Stimulated activated effector memory CD8-positive, alpha-beta T cell treated with anti-CD3 and anti-CD28 coated beads, Interleukin-12 subunit alpha, Interleukin-12 subunit beta, amount 100 ng/mL, for 72 hours (primary cell): ENCODE measurements at regions not wholly inside any gene's neighbourhood (a gene's known extent, or its start where the extent isn't known, plus 50 kb on each side); places are given as distances from the start of the nearest gene placed in this dataset.
A peak's percentile ranks its signal among the peaks of the same experiment; 100 is the strongest.

Experiments
- ATAC-seq: fragments of 150-1000 bp; cut with Tn5 transposase; 2 replicates; pipeline ENCODE4 v1.10.0; 2021
- DNase-seq, 2 donors: peaks; one replicate each; pipeline ENCODE4 v3.0.0; 2021 to 2022; ENCODE audit warnings: low spot score in 2 of 2
- H3K27ac Mint-ChIP-seq: one replicate; pipeline ENCODE4 v1.8.0; 2022; ENCODE audit warnings: mild to moderate bottlenecking, mixed read lengths
- H3K36me3 Mint-ChIP-seq: one replicate; pipeline ENCODE4 v1.8.0; 2022; ENCODE audit warnings: mild to moderate bottlenecking, mixed read lengths
- H3K4me1 Mint-ChIP-seq: one replicate; pipeline ENCODE4 v1.8.0; 2022; ENCODE audit warnings: mixed read lengths
- H3K4me3 Mint-ChIP-seq: one replicate; pipeline ENCODE4 v1.8.0; 2022; ENCODE audit warnings: mild to moderate bottlenecking, mixed read lengths
- H3K9me3 Mint-ChIP-seq: one replicate; pipeline ENCODE4 v1.8.0; 2022; ENCODE audit warnings: mixed read lengths

DNA sequence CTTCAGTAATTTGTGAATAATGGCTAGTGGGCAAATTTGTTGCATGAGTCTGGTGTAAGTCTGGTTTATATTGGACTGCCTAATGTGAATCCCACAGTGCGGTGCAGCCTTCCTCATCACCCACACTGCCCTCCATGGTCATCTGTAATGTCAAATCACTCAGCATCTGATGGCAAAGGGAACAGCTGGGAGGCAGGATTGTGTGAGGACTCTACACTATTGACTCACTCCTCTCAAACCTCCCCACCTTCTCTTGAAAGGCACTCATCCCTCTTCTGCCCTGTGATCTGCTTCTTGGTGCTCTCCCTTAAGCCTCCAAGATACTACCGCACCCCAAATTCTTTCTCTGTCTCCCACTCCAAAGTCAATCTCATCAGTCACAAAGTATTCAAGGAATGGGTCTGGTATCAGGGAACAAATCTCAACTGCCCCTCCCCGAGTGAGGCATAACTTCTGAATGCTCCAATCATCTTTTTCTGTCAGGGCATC is 146.0 kb upstream of the BEND6 start:
- H3K27ac Mint-ChIP-seq = no peak overlapping the region
- H3K4me3 Mint-ChIP-seq = no peak overlapping the region
- H3K4me1 Mint-ChIP-seq = no peaks in the 10 kb centered on the region
- H3K9me3 Mint-ChIP-seq = no peaks in the 10 kb centered on the region
- no peaks in the 10 kb centered on the region for H3K36me3 Mint-ChIP-seq
- ATAC-seq (no peak), DNase-seq (no peak)

DNA sequence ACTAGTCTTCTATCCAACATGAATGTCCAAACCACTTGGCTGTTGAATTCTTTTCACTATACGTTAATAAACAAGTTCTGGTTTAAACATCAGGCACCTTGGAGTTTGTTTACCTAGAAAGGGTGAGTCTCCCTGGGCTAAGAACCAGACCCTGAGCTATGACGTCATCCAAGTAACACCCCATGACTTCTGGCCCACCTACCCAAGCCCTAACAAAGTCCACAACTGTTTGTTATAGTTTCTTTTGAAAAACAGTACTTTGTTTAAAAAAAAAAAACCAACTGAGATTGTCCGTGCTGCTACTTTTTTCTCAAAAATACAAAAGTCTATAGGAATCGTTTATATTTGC is 146.9 kb upstream of the BEND6 start:
- H3K9me3 Mint-ChIP-seq = no peaks in the 10 kb centered on the region
- no peak overlapping the region for H3K4me3 Mint-ChIP-seq
- H3K27ac Mint-ChIP-seq = no peak overlapping the region
- no peak for ATAC-seq
- no peak for DNase-seq
- no peaks in the 10 kb centered on the region for H3K4me1 Mint-ChIP-seq
- no peaks in the 10 kb centered on the region for H3K36me3 Mint-ChIP-seq

DNA sequence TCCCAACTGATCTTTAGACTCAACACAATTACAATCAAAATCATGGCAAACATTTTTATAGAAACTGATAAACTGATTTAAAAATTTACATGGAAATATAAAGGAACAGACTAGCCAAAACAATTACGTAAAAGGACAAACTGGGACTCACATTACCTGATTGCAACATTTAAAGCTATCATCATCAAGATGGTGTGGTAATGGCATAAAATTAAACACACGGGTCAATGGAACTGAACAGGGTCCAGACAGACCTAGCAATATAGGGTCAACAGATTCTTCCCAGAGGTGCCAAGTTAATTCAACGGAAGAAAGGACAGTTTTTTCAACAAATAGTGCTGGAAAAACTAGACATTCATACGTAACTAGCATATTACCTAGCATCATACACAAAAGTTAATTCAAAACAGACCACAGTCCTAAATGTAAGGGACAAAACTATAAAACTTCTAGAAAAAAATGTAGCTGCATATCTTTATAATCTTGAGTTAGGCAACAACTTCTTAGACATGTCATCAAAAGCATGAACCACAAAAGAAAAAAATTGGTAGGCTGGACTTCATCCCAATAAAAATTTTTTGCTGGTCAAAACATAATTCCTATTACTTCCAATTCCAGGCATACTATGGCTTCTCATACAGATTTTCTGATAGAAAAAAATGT is 147.4 kb upstream of the BEND6 start:
- Mint-ChIP-seq H3K4me1 (no peaks in the 10 kb centered on the region), H3K4me3 (no peak overlapping the region), H3K27ac (no peak overlapping the region), H3K36me3 (no peaks in the 10 kb centered on the region), H3K9me3 (no peaks in the 10 kb centered on the region)
- DNase-seq (no peak), ATAC-seq (no peak)

DNA sequence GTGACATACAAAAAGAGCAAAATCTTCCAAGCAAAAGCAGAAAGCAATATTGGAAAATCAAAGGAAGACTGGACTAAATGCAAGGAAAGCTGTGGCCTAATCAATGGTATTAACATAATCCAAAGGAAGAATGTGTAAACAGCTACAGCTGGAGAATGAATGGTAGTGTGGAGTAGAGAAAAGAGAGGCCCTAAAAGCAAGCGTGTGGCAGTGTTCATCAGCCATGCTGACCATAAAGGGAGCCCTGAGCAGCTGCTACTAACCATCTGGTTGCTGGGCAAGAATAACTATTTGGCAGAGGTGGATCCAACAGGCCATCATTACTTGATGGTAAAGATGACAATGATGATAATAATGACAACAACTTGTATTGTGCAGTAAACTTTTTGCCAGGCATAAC is 148.5 kb upstream of the BEND6 start:
- Mint-ChIP-seq H3K4me1 (no peaks in the 10 kb centered on the region), H3K9me3 (no peaks in the 10 kb centered on the region), H3K4me3 (no peak overlapping the region), H3K27ac (no peak overlapping the region), H3K36me3 (no peaks in the 10 kb centered on the region)
- ATAC-seq = no peak
- DNase-seq = no peak

DNA sequence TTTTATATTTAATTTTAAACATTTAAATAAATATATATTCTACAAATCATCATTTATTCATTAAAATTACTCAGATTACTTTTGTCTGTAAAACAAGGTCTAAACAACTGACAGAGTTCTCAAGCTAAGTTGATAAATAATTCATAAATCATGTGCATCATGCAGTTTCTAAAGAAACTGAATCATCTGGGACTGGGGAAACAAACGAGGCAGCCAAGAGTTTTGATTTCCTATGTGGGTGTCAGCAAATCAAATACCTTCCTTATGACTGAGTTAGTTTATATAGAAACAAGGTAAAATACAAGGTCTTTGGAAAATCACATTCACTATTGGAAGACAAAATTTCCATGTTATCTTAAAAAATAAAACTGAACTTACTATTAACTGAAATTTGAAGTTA is 149.9 kb upstream of the BEND6 start:
- no peak for DNase-seq
- Mint-ChIP-seq H3K36me3 (no peaks in the 10 kb centered on the region), H3K4me3 (no peak overlapping the region), H3K9me3 (no peaks in the 10 kb centered on the region), H3K27ac (no peak overlapping the region), H3K4me1 (no peaks in the 10 kb centered on the region)
- no peak for ATAC-seq

DNA sequence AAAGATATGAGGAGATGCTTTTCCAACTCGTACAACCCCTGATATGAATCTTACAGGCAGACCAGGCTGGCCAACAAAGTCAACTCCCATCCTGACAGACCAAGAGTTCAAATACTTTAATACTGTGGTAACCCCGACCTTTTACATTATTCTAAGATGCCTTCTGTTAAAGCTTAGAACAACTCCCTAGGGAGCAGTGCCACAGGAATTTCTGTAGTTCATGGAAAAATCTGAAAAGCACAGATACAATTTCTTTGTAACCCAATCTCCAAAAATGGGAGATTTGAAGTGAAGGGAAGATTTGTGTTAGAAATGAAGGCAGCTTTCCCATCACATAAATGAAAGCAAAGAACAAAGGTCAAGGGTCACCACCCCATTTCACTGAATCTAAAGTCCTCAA is 151.3 kb upstream of the BEND6 start:
- no peak overlapping the region for H3K27ac Mint-ChIP-seq
- ATAC-seq (no peak), DNase-seq (no peak)
- no peaks in the 10 kb centered on the region for H3K9me3 Mint-ChIP-seq
- no peaks in the 10 kb centered on the region for H3K4me1 Mint-ChIP-seq
- H3K36me3 Mint-ChIP-seq = no peaks in the 10 kb centered on the region
- H3K4me3 Mint-ChIP-seq = no peak overlapping the region

DNA sequence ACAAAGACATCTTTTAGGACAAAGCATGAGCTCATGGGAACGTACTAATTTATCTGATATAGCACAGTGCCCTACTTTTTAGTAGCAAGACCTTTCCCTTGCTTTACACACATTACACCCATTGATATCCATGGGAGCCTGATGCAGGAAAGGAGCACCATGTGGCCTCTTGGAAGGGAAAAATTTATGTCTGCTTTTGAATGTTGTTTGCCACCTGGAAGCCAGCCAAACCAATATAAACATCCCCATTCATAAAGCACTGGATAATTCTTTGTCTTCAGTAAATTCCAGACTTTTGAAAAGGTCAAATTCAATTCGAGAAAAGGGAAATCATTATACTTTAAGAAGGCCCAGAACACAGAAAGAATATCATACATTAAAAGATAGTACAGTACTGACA is 152.3 kb upstream of the BEND6 start:
- no peaks in the 10 kb centered on the region for H3K9me3 Mint-ChIP-seq
- H3K4me1 Mint-ChIP-seq = no peaks in the 10 kb centered on the region

DNA sequence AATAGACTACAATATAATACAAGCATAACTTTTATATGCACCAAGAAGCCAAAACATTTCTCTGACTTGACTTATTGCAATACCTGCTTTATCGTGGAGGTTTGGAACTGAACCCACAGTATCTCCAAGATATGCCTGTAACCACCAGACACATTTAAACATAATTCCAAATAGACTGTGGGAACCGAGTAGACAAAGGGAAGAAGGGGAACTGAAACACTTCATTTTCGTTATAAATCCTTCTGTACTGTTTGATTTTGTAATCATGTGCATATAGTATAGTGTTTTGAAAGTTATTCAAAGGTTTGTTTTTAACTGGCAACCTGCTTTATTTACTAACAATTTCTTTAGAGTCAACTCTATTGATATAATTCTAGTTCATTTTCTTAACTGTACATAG is 154.9 kb upstream of the BEND6 start:
- Mint-ChIP-seq H3K9me3 (no peaks in the 10 kb centered on the region), H3K4me3 (no peak overlapping the region), H3K4me1 (no peaks in the 10 kb centered on the region), H3K36me3 (no peaks in the 10 kb centered on the region), H3K27ac (no peak overlapping the region)
- DNase-seq (no peak), ATAC-seq (no peak)

More for the DNA sequence above, 152.3 kb upstream of the BEND6 start:
- DNase-seq (no peak), ATAC-seq (no peak)
- no peak overlapping the region for H3K27ac Mint-ChIP-seq
- H3K36me3 Mint-ChIP-seq = no peaks in the 10 kb centered on the region
- no peak overlapping the region for H3K4me3 Mint-ChIP-seq

DNA sequence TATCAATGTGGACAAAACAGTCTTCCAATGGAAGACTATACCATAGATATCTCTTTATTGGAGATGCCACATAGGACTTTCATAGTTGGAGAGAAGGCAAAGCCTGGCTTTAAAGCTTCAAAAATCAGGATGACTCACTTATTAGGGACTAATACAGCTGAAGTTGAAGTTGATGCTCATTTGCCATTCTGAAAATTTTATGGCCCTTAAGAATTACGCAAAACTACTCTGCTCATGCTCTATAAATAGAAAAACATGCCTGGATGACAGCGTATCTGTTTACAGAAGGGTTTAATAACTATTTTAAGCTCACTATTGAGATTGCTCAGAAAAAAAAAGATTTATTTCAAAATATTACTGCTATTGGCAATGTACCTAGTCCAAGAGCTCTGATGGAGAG is 155.5 kb upstream of the DST start:
- no peaks in the 10 kb centered on the region for H3K4me1 Mint-ChIP-seq
- DNase-seq = no peak
- H3K9me3 Mint-ChIP-seq = no peaks in the 10 kb centered on the region
- H3K4me3 Mint-ChIP-seq = no peak overlapping the region
- ATAC-seq = no peak
- no peaks in the 10 kb centered on the region for H3K36me3 Mint-ChIP-seq
- no peak overlapping the region for H3K27ac Mint-ChIP-seq

DNA sequence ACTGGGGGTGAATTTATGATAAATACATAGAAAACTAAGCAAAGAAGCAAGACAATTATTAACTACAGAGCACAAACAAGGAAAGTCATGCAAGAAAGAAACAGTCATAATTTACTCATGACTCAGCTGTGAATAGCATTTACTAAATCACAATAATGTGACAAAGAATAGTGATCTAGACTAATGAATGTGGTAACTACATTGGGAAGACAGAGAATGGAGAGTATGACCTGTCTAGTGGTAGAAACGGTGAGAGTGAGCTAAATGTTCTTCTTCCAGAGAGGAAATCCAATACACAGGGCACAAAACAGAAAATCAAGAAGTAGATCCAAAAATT is 153.5 kb upstream of the DST start:
- ATAC-seq = peak; percentile 32

DNA sequence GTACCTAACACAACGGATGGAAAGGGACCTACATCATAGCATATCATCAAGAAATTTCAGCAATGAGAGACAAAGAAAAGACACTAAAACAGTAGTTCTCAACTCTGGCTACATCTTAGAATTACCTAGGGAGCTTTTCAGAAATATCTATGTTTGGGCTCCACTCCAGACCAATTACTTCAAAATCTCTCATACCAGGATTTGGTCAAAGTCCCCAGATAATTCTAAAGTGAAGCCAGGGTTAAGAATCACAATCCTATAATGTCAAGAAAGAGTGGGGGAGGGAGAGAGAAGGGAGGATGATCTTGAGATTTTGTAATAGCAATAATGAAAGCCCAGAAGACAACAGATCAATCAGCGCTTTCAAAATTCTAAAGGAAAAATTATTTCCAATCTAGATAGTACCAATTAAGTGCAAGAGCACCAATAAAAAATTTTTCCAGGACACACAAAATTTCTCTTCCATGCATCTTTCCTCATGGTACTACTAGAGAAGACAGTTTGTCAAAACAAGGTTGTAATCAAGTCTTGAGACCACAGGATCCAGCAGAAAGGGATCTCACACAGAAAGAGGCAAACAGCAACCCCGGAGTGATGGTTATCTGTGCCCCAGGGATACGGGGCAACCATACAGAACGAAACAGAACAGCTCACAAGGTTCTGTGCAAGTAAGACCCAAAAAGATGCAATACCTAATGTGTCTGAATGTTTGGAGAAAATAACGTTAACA is 152.9 kb upstream of the DST start:
- H3K36me3 Mint-ChIP-seq = no peaks in the 10 kb centered on the region
- no peak overlapping the region for H3K27ac Mint-ChIP-seq
- no peaks in the 10 kb centered on the region for H3K9me3 Mint-ChIP-seq
- H3K4me1 Mint-ChIP-seq = no peaks in the 10 kb centered on the region
- ATAC-seq (no peak), DNase-seq (no peak)
- H3K4me3 Mint-ChIP-seq = no peak overlapping the region

More for the DNA sequence above, 153.5 kb upstream of the DST start:
- H3K27ac Mint-ChIP-seq = no peak overlapping the region
- DNase-seq = no peak
- H3K4me3 Mint-ChIP-seq = no peak overlapping the region
- H3K9me3 Mint-ChIP-seq = no peaks in the 10 kb centered on the region
- H3K36me3 Mint-ChIP-seq = no peaks in the 10 kb centered on the region
- no peaks in the 10 kb centered on the region for H3K4me1 Mint-ChIP-seq

DNA sequence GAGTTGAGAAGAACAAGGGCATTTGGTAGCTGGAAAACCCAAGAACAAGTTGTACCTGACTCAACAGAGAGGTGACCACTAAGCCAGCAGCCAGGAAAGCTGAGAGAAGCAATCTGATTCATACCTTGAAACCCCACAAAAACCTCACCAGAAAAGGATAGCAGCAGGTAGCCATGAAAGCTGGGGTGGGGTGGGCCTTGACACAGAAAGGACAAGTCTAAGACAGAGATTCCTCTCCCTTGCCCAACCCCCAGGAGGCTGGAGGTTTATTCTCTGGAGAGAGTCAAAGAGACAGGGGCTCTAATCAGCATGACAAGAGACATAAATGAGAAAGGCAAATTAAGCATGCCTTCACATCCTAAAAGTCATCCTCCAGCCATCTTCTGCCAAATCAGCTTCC is 151.7 kb upstream of the DST start:
- Mint-ChIP-seq H3K9me3 (no peaks in the 10 kb centered on the region), H3K36me3 (no peaks in the 10 kb centered on the region), H3K4me1 (no peaks in the 10 kb centered on the region), H3K27ac (no peak overlapping the region), H3K4me3 (no peak overlapping the region)
- DNase-seq (no peak), ATAC-seq (no peak)

DNA sequence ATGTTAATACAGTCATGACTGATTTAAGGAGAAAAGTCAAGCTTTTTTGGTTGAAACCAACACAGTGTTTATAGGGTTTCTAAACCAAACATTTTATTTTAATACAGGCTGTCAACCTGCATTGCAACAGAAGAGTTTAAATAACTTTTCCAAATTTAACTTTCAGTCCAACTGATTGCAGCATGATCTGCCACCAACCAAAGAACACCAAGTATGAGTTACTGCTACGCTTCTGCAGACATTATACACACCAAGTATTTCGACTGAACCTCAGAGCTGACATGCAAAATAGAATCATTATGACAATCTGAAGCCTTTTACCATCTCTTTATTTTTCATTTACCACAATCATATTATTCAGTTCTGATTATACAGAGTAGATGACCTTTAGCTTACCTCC is 151.2 kb upstream of the DST start:
- H3K4me3 Mint-ChIP-seq = no peak overlapping the region
- no peaks in the 10 kb centered on the region for H3K36me3 Mint-ChIP-seq
- DNase-seq (no peak), ATAC-seq (no peak)
- no peaks in the 10 kb centered on the region for H3K9me3 Mint-ChIP-seq
- H3K4me1 Mint-ChIP-seq = no peaks in the 10 kb centered on the region
- H3K27ac Mint-ChIP-seq = no peak overlapping the region

DNA sequence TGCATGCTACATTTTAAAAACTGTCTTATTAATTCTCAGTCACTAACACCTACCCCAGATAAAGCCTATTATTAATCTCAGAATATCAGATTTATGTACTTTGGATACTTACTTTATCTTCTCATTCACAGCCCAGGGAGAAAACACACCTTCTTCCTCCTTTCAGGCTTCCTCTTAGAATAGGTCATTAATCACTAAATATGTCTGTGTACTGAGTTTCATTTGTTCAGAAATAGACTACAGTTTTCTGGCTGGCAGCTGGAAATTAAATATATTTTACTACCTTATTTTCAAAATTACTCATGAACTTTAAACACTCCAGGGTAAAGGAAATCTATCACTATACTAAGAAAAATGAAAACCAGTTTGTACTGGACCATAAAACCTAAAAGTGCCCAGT is 147.7 kb upstream of the DST start:
- Mint-ChIP-seq H3K36me3 (no peaks in the 10 kb centered on the region), H3K9me3 (peaks cover 3% of the 10 kb centered on the region), H3K27ac (no peak overlapping the region), H3K4me1 (no peaks in the 10 kb centered on the region), H3K4me3 (no peak overlapping the region)
- DNase-seq (no peak), ATAC-seq (no peak)

DNA sequence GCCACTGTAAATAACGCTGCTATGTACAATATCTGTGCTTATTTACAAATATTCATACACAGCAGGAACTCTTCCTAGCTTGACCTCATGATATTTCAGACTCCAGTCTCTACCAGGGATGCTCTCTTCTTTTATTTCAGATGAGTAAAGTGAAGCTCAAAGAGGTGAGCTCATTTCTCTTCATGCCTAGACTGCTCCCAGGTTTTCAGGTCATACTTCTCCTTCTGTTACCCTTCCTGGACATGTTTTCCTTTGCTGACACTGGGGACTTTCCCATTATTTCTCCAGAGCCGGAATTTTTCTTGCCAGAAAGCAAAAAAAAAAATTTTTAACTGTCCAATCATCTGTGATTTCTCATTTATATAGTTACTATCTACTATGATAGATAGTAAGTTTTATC is 147.2 kb upstream of the DST start:
- peaks cover 3% of the 10 kb centered on the region for H3K9me3 Mint-ChIP-seq
- no peak overlapping the region for H3K4me3 Mint-ChIP-seq
- ATAC-seq (no peak), DNase-seq (no peak)
- no peak overlapping the region for H3K27ac Mint-ChIP-seq
- no peaks in the 10 kb centered on the region for H3K36me3 Mint-ChIP-seq
- no peaks in the 10 kb centered on the region for H3K4me1 Mint-ChIP-seq

DNA sequence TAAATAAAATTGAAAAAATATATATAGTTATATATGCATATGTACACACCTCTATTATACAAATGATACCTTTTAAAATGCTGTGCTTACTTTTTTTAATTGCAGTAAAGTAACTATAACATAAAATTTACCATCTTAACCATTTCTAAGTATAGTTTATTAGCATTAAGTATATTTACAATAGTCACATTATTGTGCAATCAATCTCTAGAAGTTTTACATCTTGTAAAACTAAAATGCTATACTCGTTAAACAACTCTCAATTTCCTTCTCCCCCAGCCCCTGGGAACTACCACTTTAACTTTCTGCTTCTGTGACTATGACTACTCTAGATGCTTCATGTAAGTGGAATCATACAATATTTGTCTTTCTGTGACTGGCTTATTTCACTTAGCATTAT is 146.7 kb upstream of the DST start:
- Mint-ChIP-seq H3K4me1 (no peaks in the 10 kb centered on the region), H3K4me3 (no peak overlapping the region), H3K36me3 (no peaks in the 10 kb centered on the region), H3K9me3 (peaks cover 3% of the 10 kb centered on the region), H3K27ac (no peak overlapping the region)
- DNase-seq (no peak), ATAC-seq (no peak)
